Neutrophil (primary cell): ENCODE measurements at regions not wholly inside any gene's neighbourhood (a gene's known extent, or its start where the extent isn't known, plus 50 kb on each side); places are given as distances from the start of the nearest gene placed in this dataset.

Experiments used
- H3K27ac ChIP-seq: fragments of 200-600 bp; sonication (generic); 2 replicates; pipeline ENCODE4 v1.5.1; 2016; ENCODE audit warnings: mild to moderate bottlenecking, moderate library complexity
- H3K27me3 ChIP-seq: fragments of 200-600 bp; sonication (generic); 2 replicates; pipeline ENCODE4 v1.6.0; 2016; ENCODE audit warnings: mild to moderate bottlenecking
- H3K36me3 ChIP-seq: fragments of 200-600 bp; sonication (generic); 2 replicates; pipeline ENCODE4 v1.5.1; 2017
- H3K4me1 ChIP-seq, 2 experiments: fragments of 200-600 bp in 1 of 2; sonication (generic) in 1 of 2; 1 replicate in 1 of 2; 2 replicates in 1 of 2; pipeline versions ENCODE4 v1.5.1 to v1.6.1; 2013 to 2016; ENCODE audit warnings: low read depth in 1 of 2, low read length in 1 of 2, mild to moderate bottlenecking in 1 of 2, moderate library complexity in 1 of 2; ENCODE audit not compliant: control insufficient read depth in 1 of 2, insufficient read depth in 1 of 2
- H3K4me3 ChIP-seq, 2 experiments: fragments of 200-600 bp in 1 of 2; sonication (generic) in 1 of 2; 1 replicate in 1 of 2; 2 replicates in 1 of 2; pipeline ENCODE4 v1.5.1; 2013 to 2016; ENCODE audit warnings: low read depth in 1 of 2, low read length in 1 of 2, mild to moderate bottlenecking in 1 of 2, moderate library complexity in 1 of 2
- H3K9me3 ChIP-seq: fragments of 200-600 bp; sonication (generic); 2 replicates; pipeline ENCODE4 v1.5.1; 2016
- TF ChIP-seq, protein P1 (sequence below): fragments of 200-600 bp; sonication (generic); IDR thresholded peaks from 2 replicates; pipeline ENCODE4 v1.5.1; 2016; ENCODE audit warnings: antibody characterized with exemption

DNA sequence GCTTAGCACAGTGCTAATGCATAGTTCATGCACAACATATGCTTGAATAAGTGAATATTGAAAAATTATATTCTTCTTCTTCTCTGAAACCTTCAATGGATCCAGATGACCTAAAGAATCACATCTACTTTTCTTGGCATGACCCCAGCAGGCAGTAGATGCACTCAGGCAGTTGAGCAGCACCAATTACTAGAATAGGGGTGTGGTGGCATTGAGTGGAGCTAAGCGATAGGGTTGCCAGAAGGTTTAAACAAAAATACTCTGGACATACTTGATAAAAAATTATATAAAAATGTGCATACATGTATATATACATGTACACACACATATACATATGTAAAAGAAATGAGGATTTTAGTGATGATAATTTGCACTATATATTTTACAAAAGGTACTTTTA lies 81.8 kb downstream of the NFKBIZ start:
- Histone ChIP-seq H3K4me1 (peaks cover 17 to 20% of the 10 kb centered on the region in 2 experiments), H3K9me3 (no peaks in the 10 kb centered on the region), H3K27ac (no peak overlapping the region), H3K27me3 (peaks cover 3% of the 10 kb centered on the region), H3K4me3 (no peak overlapping the region), H3K36me3 (no peaks in the 10 kb centered on the region)
- TF ChIP-seq, protein P1, sequence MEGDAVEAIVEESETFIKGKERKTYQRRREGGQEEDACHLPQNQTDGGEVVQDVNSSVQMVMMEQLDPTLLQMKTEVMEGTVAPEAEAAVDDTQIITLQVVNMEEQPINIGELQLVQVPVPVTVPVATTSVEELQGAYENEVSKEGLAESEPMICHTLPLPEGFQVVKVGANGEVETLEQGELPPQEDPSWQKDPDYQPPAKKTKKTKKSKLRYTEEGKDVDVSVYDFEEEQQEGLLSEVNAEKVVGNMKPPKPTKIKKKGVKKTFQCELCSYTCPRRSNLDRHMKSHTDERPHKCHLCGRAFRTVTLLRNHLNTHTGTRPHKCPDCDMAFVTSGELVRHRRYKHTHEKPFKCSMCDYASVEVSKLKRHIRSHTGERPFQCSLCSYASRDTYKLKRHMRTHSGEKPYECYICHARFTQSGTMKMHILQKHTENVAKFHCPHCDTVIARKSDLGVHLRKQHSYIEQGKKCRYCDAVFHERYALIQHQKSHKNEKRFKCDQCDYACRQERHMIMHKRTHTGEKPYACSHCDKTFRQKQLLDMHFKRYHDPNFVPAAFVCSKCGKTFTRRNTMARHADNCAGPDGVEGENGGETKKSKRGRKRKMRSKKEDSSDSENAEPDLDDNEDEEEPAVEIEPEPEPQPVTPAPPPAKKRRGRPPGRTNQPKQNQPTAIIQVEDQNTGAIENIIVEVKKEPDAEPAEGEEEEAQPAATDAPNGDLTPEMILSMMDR = no peak

DNA sequence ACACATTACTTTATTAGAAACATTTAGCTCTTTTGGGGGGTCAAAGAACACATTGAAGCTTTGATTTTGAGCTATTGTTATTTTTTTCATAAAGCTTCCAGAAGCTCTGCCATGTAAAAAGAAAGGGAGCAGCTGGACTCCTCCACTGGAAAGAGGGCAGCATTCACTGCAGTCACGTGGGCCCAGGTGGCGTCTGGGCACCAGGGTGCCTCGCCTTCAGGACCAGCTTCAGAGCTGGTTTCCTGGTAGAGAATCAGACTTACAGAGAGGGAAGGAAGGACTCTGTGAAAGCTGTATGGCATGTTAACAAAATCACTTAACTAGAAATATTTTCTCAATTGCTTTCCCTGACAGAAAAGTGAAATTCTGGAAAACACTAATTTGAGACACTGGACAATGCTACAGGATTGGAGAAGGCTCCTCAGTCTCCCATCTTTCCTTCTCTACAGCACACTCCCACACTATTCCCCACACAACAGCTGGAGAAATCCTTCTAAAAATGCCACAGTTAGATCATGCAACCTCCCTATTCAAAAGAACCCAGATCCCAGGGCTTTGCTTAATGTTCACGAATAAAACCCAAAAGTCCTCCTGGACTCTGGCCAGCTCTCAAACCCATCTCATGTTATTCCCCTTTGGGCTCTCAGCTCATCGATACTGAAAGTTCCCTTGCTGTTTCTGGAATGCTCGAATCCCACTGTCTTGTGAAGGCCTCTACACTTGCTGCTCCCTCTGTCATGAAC lies 83.2 kb downstream of the NFKBIZ start:
- Histone ChIP-seq H3K4me1 (peaks cover 31 to 34% of the 10 kb centered on the region in 2 experiments), H3K4me3 (no peak overlapping the region), H3K27me3 (peaks cover 3% of the 10 kb centered on the region), H3K9me3 (no peaks in the 10 kb centered on the region), H3K36me3 (no peaks in the 10 kb centered on the region), H3K27ac (no peak overlapping the region)
- TF ChIP-seq, protein P1 = no peak

DNA sequence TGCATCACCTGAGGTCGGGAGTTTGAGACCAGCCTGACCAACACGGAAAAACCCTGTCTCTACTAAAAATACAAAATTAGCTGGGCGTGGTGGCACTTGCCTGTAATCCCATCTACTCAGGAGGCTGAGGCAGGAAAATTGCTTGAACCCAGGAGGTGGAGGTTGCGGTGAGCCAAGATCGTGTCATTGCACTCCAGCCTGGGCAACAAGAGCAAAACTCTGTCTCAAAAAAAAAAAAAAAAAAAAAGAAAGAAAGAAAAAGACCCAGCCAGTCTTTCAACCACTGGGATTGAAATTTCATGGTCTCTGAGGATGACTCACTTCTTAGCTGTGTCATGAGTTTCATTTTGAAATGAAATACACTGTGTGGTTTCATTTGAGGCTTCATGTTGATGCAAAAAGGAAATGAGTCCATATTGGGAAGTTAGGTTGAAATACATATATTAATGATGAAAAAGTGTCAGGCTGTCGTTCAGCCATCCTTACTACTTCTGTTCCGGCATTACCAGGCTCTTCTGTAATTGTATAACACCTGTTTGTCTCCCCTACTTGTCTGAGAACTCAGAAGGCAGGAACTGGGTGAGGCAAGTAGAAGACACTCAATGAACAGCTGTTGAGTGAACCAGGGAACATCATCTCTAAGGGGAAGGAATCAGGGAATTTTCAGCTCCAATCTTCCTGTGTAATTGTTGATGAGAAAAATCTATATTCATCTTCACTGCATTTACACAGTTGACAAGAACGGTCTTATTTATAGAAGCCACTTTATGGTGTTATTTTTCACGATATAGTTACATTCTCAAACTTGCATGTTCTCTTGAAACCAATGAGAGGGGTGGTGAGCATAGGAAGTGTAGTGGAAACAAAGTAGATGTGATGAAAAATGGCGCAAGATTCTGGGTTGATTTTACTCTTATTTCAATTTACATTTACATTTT lies 87.4 kb downstream of the NFKBIZ start:
- TF ChIP-seq, protein P1 = no peak

DNA sequence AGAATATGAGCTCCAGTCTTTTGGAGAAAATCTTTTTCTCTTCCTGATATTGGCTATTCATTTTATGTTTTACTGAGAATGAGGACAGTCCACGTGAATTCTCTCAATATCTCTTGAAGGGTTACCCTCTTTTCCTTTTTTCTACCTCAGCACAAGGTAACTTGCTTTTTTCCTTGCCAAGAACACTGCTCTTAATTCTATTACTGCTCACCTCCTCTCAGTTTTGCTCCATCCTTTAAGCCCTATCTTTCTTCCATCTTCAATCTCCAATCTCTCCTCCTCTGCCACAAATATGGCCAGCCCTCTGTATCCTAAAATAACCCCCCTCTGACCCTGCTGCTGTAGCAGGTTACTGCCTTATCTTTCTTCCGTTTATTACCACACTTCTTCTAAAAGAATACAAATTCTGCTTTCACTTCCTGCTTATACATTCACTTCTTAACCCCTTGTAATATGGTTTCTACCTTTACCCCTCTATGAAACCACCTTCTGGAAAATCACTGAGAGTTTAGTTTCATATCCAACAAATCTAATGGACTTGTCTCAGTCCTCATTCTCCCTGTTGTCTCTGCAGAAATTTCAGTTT lies 89.0 kb downstream of the NFKBIZ start:
- H3K4me3 ChIP-seq = peak overlapping the region in 1 of 2 experiments; percentile 32
- TF ChIP-seq, protein P1 = no peak
- H3K9me3 ChIP-seq = no peaks in the 10 kb centered on the region
- H3K27ac ChIP-seq = peak overlapping the region; percentile 90
- H3K36me3 ChIP-seq = no peaks in the 10 kb centered on the region
- peaks cover 85 to 87% of the 10 kb centered on the region in 2 experiments for H3K4me1 ChIP-seq
- no peaks in the 10 kb centered on the region for H3K27me3 ChIP-seq

More for the DNA sequence above, 87.4 kb downstream of the NFKBIZ start:
- Histone ChIP-seq H3K27ac (peak overlapping the region; percentile 90), H3K27me3 (no peaks in the 10 kb centered on the region), H3K4me1 (peaks cover 73 to 76% of the 10 kb centered on the region in 2 experiments), H3K36me3 (no peaks in the 10 kb centered on the region), H3K4me3 (peak overlapping the region in 1 of 2 experiments; percentile 39), H3K9me3 (no peaks in the 10 kb centered on the region)

DNA sequence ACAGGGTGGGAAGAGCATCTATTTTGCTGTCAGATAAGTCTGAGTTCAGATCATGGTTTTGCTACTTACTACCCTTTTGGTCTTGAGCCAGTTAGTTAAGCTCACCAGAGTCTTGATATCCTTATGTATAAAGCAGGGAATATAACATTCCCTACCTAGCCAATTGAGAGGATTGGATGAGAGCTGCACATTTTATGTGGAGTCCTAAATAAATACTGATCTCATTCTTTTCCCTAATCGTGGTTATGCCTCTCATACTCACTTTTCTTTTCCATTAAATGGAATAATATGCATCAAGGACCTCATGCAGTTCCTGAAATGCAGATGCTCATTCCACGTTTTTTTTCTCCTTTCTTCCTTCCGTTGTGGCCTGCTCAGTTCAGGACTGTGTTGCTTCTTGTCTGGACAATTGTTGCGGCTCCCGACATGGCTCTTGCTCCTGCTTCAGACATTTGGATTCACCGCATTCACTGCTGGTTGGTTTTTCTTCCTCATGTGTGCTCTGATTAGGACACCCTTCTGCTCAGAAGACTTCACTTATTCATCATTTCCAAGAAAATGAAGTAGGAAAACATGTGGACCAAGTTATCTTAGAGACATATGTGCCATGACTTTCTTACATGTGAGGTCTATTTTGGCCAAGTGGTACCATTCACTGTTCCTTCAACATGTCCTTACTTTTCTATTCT lies 90.2 kb downstream of the NFKBIZ start:
- peak overlapping the region; percentile 90 for H3K27ac ChIP-seq
- H3K27me3 ChIP-seq = no peaks in the 10 kb centered on the region
- no peaks in the 10 kb centered on the region for H3K9me3 ChIP-seq
- H3K4me3 ChIP-seq = no peak overlapping the region
- TF ChIP-seq, protein P1 = no peak
- H3K4me1 ChIP-seq = peaks cover 79 to 82% of the 10 kb centered on the region in 2 experiments
- no peaks in the 10 kb centered on the region for H3K36me3 ChIP-seq
